Esophagus muscularis mucosa (tissue), 4 donors: ENCODE measurements at regions not wholly inside any gene's neighbourhood (a gene's known extent, or its start where the extent isn't known, plus 50 kb on each side); places are given as distances from the start of the nearest gene placed in this dataset.

Experiments
- DNase-seq: peaks from one replicate; pipeline ENCODE4 v3.0.0-alpha.2; 2017; ENCODE audit errors: extremely low spot score
- H3K27ac ChIP-seq, 4 donors: fragments of 200-600 bp; sonication (generic); replicated peaks in 1 of 4; 1 replicate in 3 of 4; 2 replicates in 1 of 4; pipeline ENCODE4 v1.5.1; 2016 to 2019; ENCODE audit warnings: mild to moderate bottlenecking in 1 of 4
- H3K27me3 ChIP-seq, 4 donors: fragments of 200-600 bp; sonication (generic); one replicate each; pipeline versions ENCODE4 v1.5.1 to v1.6.0; 2016 to 2019
- H3K36me3 ChIP-seq, 4 donors: fragments of 200-600 bp; sonication (generic); one replicate each; pipeline ENCODE4 v1.5.1; 2016 to 2019
- H3K4me1 ChIP-seq, 4 donors: fragments of 200-600 bp; sonication (generic); one replicate each; pipeline ENCODE4 v1.5.1; 2016 to 2019
- H3K4me3 ChIP-seq, 4 donors: fragments of 200-600 bp; sonication (generic); 1 replicate in 2 of 4; 2 replicates in 2 of 4; pipeline ENCODE4 v1.5.1; 2016 to 2019; ENCODE audit warnings: mild to moderate bottlenecking in 4 of 4, moderate library complexity in 1 of 4
- H3K9me3 ChIP-seq, 4 donors: fragments of 200-600 bp; sonication (generic); 1 replicate in 3 of 4; 2 replicates in 1 of 4; pipeline ENCODE4 v1.5.1; 2016 to 2019
- CTCF ChIP-seq, 3 experiments: fragments of 200-600 bp in 2 of 3; fragments of 450-650 bp in 1 of 3; sonication (generic) in 2 of 3; IDR thresholded peaks; one replicate each; pipeline ENCODE4 v1.5.1; 2017 to 2019; ENCODE audit warnings: antibody characterized with exemption in 3 of 3, mild to moderate bottlenecking in 2 of 3, moderate library complexity in 1 of 3
- EP300 ChIP-seq: sonication (generic); formaldehyde crosslinking; IDR thresholded peaks from one replicate; pipeline ENCODE4 v1.6.1; 2017; ENCODE audit warnings: antibody characterized with exemption
- POLR2A ChIP-seq: fragments of 450-650 bp; IDR thresholded peaks from one replicate; pipeline ENCODE4 v1.6.1; 2017; ENCODE audit warnings: antibody characterized with exemption, moderate library complexity, mild to moderate bottlenecking, low read depth
- POLR2AphosphoS5 ChIP-seq, 2 donors: sonication (generic); formaldehyde crosslinking; IDR thresholded peaks; one replicate each; pipeline ENCODE4 v1.6.1; 2017; ENCODE audit warnings: antibody characterized with exemption in 2 of 2
- WGBS: methylation state at CpG from one replicate; pipeline ENCODE4 v1.1.5; 2018; 5-methylcytosine and 5-hydroxymethylcytosine counted together
- intact Hi-C: fragments of 100-400 bp; cut with DNase I; formaldehyde crosslinking; loops from one replicate; pipeline ENCODE4 v1.15.1; 2023

GRCh38 chr18:77815666-77816338 is 566.2 kb downstream of the GALR1 start:
- Histone ChIP-seq H3K27me3 (no peaks in the 10 kb centered on the region), H3K4me3 (no peak overlapping the region), H3K36me3 (no peaks in the 10 kb centered on the region), H3K4me1 (no peaks in the 10 kb centered on the region), H3K27ac (no peak overlapping the region), H3K9me3 (peaks cover 0 to 3% (median 0%) of the 10 kb centered on the region in 4 donors)
- WGBS: 73% methylated on average over 3 of the region's 3 CpGs
- no peak for TF ChIP-seq POLR2A
- TF ChIP-seq POLR2AphosphoS5 (IDR thresholded peaks at IDR 0.05): no peak
- no peak for TF ChIP-seq CTCF (IDR thresholded peaks at IDR 0.05)
- intact Hi-C loops: no loop called here
- DNase-seq: no peak

- TF ChIP-seq EP300 (no peak), POLR2A (no peak), CTCF (IDR thresholded peaks at IDR 0.05) (no peak), POLR2AphosphoS5 (IDR thresholded peaks at IDR 0.05) (no peak)
- Histone ChIP-seq H3K4me3 (no peak overlapping the region), H3K9me3 (peaks cover 0 to 3% (median 0%) of the 10 kb centered on the region in 4 donors), H3K27ac (no peak overlapping the region), H3K27me3 (no peaks in the 10 kb centered on the region), H3K4me1 (no peaks in the 10 kb centered on the region), H3K36me3 (no peaks in the 10 kb centered on the region)
- no peak for DNase-seq
- intact Hi-C loops: no loop called here
- 79% methylated on average over 1 of the region's 1 CpG for WGBS
These were observed 568.7 kb downstream of the GALR1 start for GRCh38 chr18:77818328-77818727.

- no peaks in the 10 kb centered on the region for H3K36me3 ChIP-seq
- no peak overlapping the region for H3K4me3 ChIP-seq
- no peak for DNase-seq
- 91% methylated on average over 12 of the region's 14 CpGs for WGBS
- no peak overlapping the region for H3K27ac ChIP-seq
- intact Hi-C loops: no loop called here
- H3K27me3 ChIP-seq: no peaks in the 10 kb centered on the region
- H3K4me1 ChIP-seq: no peaks in the 10 kb centered on the region
- H3K9me3 ChIP-seq: peaks cover 0 to 3% (median 0%) of the 10 kb centered on the region in 4 donors
- TF ChIP-seq EP300 (no peak), POLR2AphosphoS5 (IDR thresholded peaks at IDR 0.05) (no peak), POLR2A (no peak), CTCF (IDR thresholded peaks at IDR 0.05) (no peak)
These were observed 570.8 kb downstream of the GALR1 start for GRCh38 chr18:77820472-77820871.

- DNase-seq: no peak
- Histone ChIP-seq H3K36me3 (no peaks in the 10 kb centered on the region), H3K4me1 (no peaks in the 10 kb centered on the region), H3K27ac (no peak overlapping the region), H3K27me3 (no peaks in the 10 kb centered on the region), H3K9me3 (no peaks in the 10 kb centered on the region), H3K4me3 (no peak overlapping the region)
- TF ChIP-seq CTCF (IDR thresholded peaks at IDR 0.05) (no peak), EP300 (no peak), POLR2A (no peak), POLR2AphosphoS5 (IDR thresholded peaks at IDR 0.05) (no peak)
- 94% methylated on average over 7 of the region's 7 CpGs for WGBS
- intact Hi-C loops: no loop called here
These were observed 572.2 kb downstream of the GALR1 start for GRCh38 chr18:77821892-77822291.

- no peaks in the 10 kb centered on the region for H3K36me3 ChIP-seq
- 54% methylated on average over 10 of the region's 12 CpGs for WGBS
- DNase-seq: no peak
These were observed 573.0 kb downstream of the GALR1 start for GRCh38 chr18:77822632-77823031.

More at GRCh38 chr18:77822632-77823031, 573.0 kb downstream of the GALR1 start:
- H3K4me1 ChIP-seq: no peaks in the 10 kb centered on the region
- TF ChIP-seq POLR2AphosphoS5 (IDR thresholded peaks at IDR 0.05): no peak
- TF ChIP-seq CTCF (IDR thresholded peaks at IDR 0.05): no peak
- no peak for TF ChIP-seq EP300
- no peak for TF ChIP-seq POLR2A
- no peak overlapping the region for H3K4me3 ChIP-seq
- intact Hi-C loops: no loop called here
- no peak overlapping the region for H3K27ac ChIP-seq
- no peaks in the 10 kb centered on the region for H3K27me3 ChIP-seq
- peaks cover 0 to 5% (median 2%) of the 10 kb centered on the region in 4 donors for H3K9me3 ChIP-seq
